CD14-positive monocyte (primary cell): ENCODE measurements at regions not wholly inside any gene's neighbourhood (a gene's known extent, or its start where the extent isn't known, plus 50 kb on each side); places are given as distances from the start of the nearest gene placed in this dataset.

Source experiments
- DNase-seq, 3 donors: peaks; one replicate each; pipeline ENCODE4 v3.0.0-alpha.2; 2011 to 2022
- H2AFZ ChIP-seq: 2 replicates; pipeline ENCODE4 v1.6.0; 2012; ENCODE audit warnings: mild to moderate bottlenecking, low read depth, low read length, inconsistent platforms; ENCODE audit not compliant: insufficient read depth, poor library complexity, severe bottlenecking
- H3K27ac ChIP-seq, 2 donors: 1 replicate in 1 of 2; 2 replicates in 1 of 2; pipeline ENCODE4 v1.5.1; 2012 to 2013; ENCODE audit warnings: low read length in 2 of 2, control low read depth in 1 of 2, inconsistent platforms in 1 of 2, low read depth in 1 of 2, mild to moderate bottlenecking in 1 of 2
- H3K27me3 ChIP-seq, 2 donors: one replicate each; pipeline versions ENCODE4 v1.6.0 to v1.6.1; 2011 to 2013; ENCODE audit warnings: low read length in 2 of 2; ENCODE audit not compliant: control insufficient read depth in 2 of 2, insufficient read depth in 2 of 2
- H3K36me3 ChIP-seq, 2 donors: replicated peaks in 1 of 2; 1 replicate in 1 of 2; 2 replicates in 1 of 2; pipeline versions ENCODE4 v1.5.1 to v1.6.1; 2012 to 2013; ENCODE audit warnings: low read length in 2 of 2, control low read depth in 1 of 2, inconsistent platforms in 1 of 2, mild to moderate bottlenecking in 1 of 2; ENCODE audit not compliant: insufficient read depth in 2 of 2, control insufficient read depth in 1 of 2
- H3K4me1 ChIP-seq, 2 donors: 1 replicate in 1 of 2; 2 replicates in 1 of 2; pipeline versions ENCODE4 v1.5.1 to v1.6.1; 2012 to 2013; ENCODE audit warnings: low read length in 2 of 2, control low read depth in 1 of 2, inconsistent platforms in 1 of 2, mild to moderate bottlenecking in 1 of 2, moderate library complexity in 1 of 2; ENCODE audit not compliant: insufficient read depth in 2 of 2, control insufficient read depth in 1 of 2
- H3K4me2 ChIP-seq: replicated peaks from 2 replicates; pipeline ENCODE3; 2012; ENCODE audit warnings: low read length, moderate library complexity, mild to moderate bottlenecking; ENCODE audit not compliant: poor library complexity, severe bottlenecking; ENCODE audit errors: extremely low read depth
- H3K4me3 ChIP-seq, 3 experiments: fragments of 200-600 bp in 1 of 3; sonication (generic) in 1 of 3; replicated peaks in 1 of 3; 1 replicate in 2 of 3; 2 replicates in 1 of 3; pipeline ENCODE4 v1.5.1; 2011 to 2013; ENCODE audit warnings: low read length in 3 of 3, mild to moderate bottlenecking in 3 of 3, control low read depth in 2 of 3, low read depth in 2 of 3, inconsistent platforms in 1 of 3, moderate library complexity in 1 of 3
- H3K79me2 ChIP-seq: 2 replicates; pipeline ENCODE4 v1.6.0; 2012; ENCODE audit warnings: mild to moderate bottlenecking, control low read depth, inconsistent platforms, low read length, moderate library complexity; ENCODE audit not compliant: insufficient read depth
- H3K9ac ChIP-seq: 2 replicates; pipeline ENCODE4 v1.6.0; 2017; ENCODE audit warnings: low read length, mild to moderate bottlenecking; ENCODE audit not compliant: insufficient read depth, poor library complexity, severe bottlenecking
- H3K9me3 ChIP-seq, 2 donors: replicated peaks in 1 of 2; 1 replicate in 1 of 2; 2 replicates in 1 of 2; pipeline versions ENCODE4 v1.5.1 to v1.6.1; 2012 to 2013; ENCODE audit warnings: low read length in 2 of 2, control low read depth in 1 of 2; ENCODE audit not compliant: control insufficient read depth in 1 of 2, insufficient read depth in 1 of 2
- H4K20me1 ChIP-seq: 2 replicates; pipeline ENCODE4 v1.6.0; 2012; ENCODE audit warnings: mild to moderate bottlenecking, low read length, control low read depth, moderate library complexity; ENCODE audit not compliant: insufficient read depth
- H3K27ac Mint-ChIP-seq, 7 donors: one replicate each; pipeline ENCODE4 v1.8.0; 2020; ENCODE audit warnings: mild to moderate bottlenecking in 7 of 7, mixed read lengths in 7 of 7, moderate library complexity in 6 of 7, inconsistent platforms in 2 of 7
- H3K27me3 Mint-ChIP-seq, 3 donors: one replicate each; pipeline ENCODE4 v1.8.0; 2021 to 2022; ENCODE audit warnings: low read depth in 3 of 3, mild to moderate bottlenecking in 3 of 3, mixed read lengths in 3 of 3, moderate library complexity in 3 of 3, inconsistent platforms in 1 of 3
- H3K36me3 Mint-ChIP-seq, 2 donors: one replicate each; pipeline ENCODE4 v1.8.0; 2020; ENCODE audit warnings: mixed read lengths in 2 of 2, inconsistent platforms in 1 of 2, mild to moderate bottlenecking in 1 of 2
- H3K4me1 Mint-ChIP-seq: one replicate; pipeline ENCODE4 v1.8.0; 2020; ENCODE audit warnings: mild to moderate bottlenecking, mixed read lengths
- H3K4me3 Mint-ChIP-seq, 2 donors: one replicate each; pipeline ENCODE4 v1.8.0; 2020; ENCODE audit warnings: mild to moderate bottlenecking in 2 of 2, mixed read lengths in 2 of 2, moderate library complexity in 1 of 2
- H3K9me3 Mint-ChIP-seq, 7 donors: one replicate each; pipeline ENCODE4 v1.8.0; 2020 to 2022; ENCODE audit warnings: mixed read lengths in 7 of 7, mild to moderate bottlenecking in 6 of 7, moderate library complexity in 6 of 7, inconsistent platforms in 2 of 7
- CTCF ChIP-seq: fragments of 200-600 bp; IDR thresholded peaks from one replicate; pipeline ENCODE4 v1.8.0; 2022; ENCODE audit warnings: antibody characterized with exemption, mild to moderate bottlenecking
- WGBS: methylation state at CpG from one replicate; pipeline ENCODE4 v1.1.5; 2013; ENCODE audit warnings: missing lambda C conversion rate; ENCODE audit not compliant: insufficient coverage; 5-methylcytosine and 5-hydroxymethylcytosine counted together
- intact Hi-C, 2 donors: fragments of 100-400 bp; cut with micrococcal nuclease; formaldehyde crosslinking; loops; one replicate each; pipeline versions ENCODE4 v1.15.0 to v1.15.1; 2023

GRCh38 chr13:63954683-63955082 lies 2539.0 kb upstream of the PCDH20 start:
- H3K27ac Mint-ChIP-seq = no peak overlapping the region
- Histone ChIP-seq H3K4me1 (no peaks in the 10 kb centered on the region), H2AFZ (no peak overlapping the region), H4K20me1 (no peaks in the 10 kb centered on the region), H3K27me3 (no peaks in the 10 kb centered on the region), H3K9me3 (peaks cover 13 to 20% of the 10 kb centered on the region in 2 donors), H3K4me3 (no peak overlapping the region), H3K4me2 (no peak overlapping the region), H3K36me3 (no peaks in the 10 kb centered on the region), H3K9ac (no peak overlapping the region), H3K27ac (no peak overlapping the region), H3K79me2 (no peaks in the 10 kb centered on the region)
- H3K27me3 Mint-ChIP-seq = no peaks in the 10 kb centered on the region
- no peak overlapping the region for H3K4me3 Mint-ChIP-seq
- 88% methylated on average over 1 of the region's 1 CpG for whole genome bisulfite sequencing
- no peak for DNase-seq
- peaks cover 0 to 14% (median 6%) of the 10 kb centered on the region in 7 donors for H3K9me3 Mint-ChIP-seq
- intact Hi-C loops = no loop called here
- no peak for TF ChIP-seq CTCF
- H3K4me1 Mint-ChIP-seq = no peaks in the 10 kb centered on the region
- no peaks in the 10 kb centered on the region for H3K36me3 Mint-ChIP-seq

GRCh38 chr13:63948045-63948444 lies 2532.4 kb upstream of the PCDH20 start:
- no peaks in the 10 kb centered on the region for H4K20me1 ChIP-seq
- H3K36me3 ChIP-seq = no peaks in the 10 kb centered on the region
- Mint-ChIP-seq H3K27me3 (no peaks in the 10 kb centered on the region), H3K9me3 (peaks cover 0 to 3% (median 0%) of the 10 kb centered on the region in 7 donors), H3K36me3 (no peaks in the 10 kb centered on the region), H3K27ac (no peak overlapping the region), H3K4me3 (no peak overlapping the region), H3K4me1 (no peaks in the 10 kb centered on the region)
- no peak overlapping the region for H3K27ac ChIP-seq
- peaks cover 0 to 4% of the 10 kb centered on the region in 2 donors for H3K9me3 ChIP-seq
- no peak overlapping the region for H3K4me2 ChIP-seq
- WGBS = no CpG with 5 or more reads among the region's 3 CpGs
- no peak for DNase-seq
- H3K4me3 ChIP-seq = no peak overlapping the region
- H3K27me3 ChIP-seq = no peaks in the 10 kb centered on the region
- H3K9ac ChIP-seq = no peak overlapping the region
- H3K4me1 ChIP-seq = no peaks in the 10 kb centered on the region
- intact Hi-C loops = no loop called here
- no peak for TF ChIP-seq CTCF
- no peak overlapping the region for H2AFZ ChIP-seq
- H3K79me2 ChIP-seq = no peaks in the 10 kb centered on the region
